ENCODE measurements at regions not wholly inside any gene's neighbourhood (a gene's known extent, or its start where the extent isn't known, plus 50 kb on each side); places are given as distances from the start of the nearest gene placed in this dataset.

- no peak for DNase-seq (ENCODE audit: low spot score)
- TF ChIP-seq, protein P1, sequence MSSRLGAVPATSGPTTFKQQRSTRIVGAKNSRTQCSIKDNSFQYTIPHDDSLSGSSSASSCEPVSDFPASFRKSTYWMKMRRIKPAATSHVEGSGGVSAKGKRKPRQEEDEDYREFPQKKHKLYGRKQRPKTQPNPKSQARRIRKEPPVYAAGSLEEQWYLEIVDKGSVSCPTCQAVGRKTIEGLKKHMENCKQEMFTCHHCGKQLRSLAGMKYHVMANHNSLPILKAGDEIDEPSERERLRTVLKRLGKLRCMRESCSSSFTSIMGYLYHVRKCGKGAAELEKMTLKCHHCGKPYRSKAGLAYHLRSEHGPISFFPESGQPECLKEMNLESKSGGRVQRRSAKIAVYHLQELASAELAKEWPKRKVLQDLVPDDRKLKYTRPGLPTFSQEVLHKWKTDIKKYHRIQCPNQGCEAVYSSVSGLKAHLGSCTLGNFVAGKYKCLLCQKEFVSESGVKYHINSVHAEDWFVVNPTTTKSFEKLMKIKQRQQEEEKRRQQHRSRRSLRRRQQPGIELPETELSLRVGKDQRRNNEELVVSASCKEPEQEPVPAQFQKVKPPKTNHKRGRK (CRISPR knock-in tag; IDR thresholded peaks at IDR 0.05; ENCODE audit: borderline replicate concordance): no peak
- TF ChIP-seq ZNF396 (CRISPR knock-in tag; IDR thresholded peaks at IDR 0.05; ENCODE audit: borderline replicate concordance) (no peak), MYBL2 (CRISPR knock-in tag; IDR thresholded peaks at IDR 0.05) (no peak), TP53 (CRISPR knock-in tag; IDR thresholded peaks at IDR 0.05) (no peak), RORB (CRISPR knock-in tag; IDR thresholded peaks at IDR 0.05) (no peak), ZNF671 (CRISPR knock-in tag; IDR thresholded peaks at IDR 0.05) (no peak), GTF2I (CRISPR knock-in tag; conservative IDR thresholded peaks at IDR 0.05) (no peak), NR1H2 (CRISPR knock-in tag; IDR thresholded peaks at IDR 0.05) (no peak), NFATC4 (CRISPR knock-in tag; IDR thresholded peaks at IDR 0.05) (no peak), ZNF423 (CRISPR knock-in tag; IDR thresholded peaks at IDR 0.05) (no peak), NR3C1 (CRISPR knock-in tag; conservative IDR thresholded peaks at IDR 0.05; ENCODE audit: low read depth) (no peak), KAT7 (CRISPR knock-in tag; IDR thresholded peaks at IDR 0.05; ENCODE audit: borderline replicate concordance) (no peak)
- TF ChIP-seq, protein P2, sequence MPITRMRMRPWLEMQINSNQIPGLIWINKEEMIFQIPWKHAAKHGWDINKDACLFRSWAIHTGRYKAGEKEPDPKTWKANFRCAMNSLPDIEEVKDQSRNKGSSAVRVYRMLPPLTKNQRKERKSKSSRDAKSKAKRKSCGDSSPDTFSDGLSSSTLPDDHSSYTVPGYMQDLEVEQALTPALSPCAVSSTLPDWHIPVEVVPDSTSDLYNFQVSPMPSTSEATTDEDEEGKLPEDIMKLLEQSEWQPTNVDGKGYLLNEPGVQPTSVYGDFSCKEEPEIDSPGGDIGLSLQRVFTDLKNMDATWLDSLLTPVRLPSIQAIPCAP (CRISPR knock-in tag; IDR thresholded peaks at IDR 0.05): no peak
- TF ChIP-seq, protein P3, sequence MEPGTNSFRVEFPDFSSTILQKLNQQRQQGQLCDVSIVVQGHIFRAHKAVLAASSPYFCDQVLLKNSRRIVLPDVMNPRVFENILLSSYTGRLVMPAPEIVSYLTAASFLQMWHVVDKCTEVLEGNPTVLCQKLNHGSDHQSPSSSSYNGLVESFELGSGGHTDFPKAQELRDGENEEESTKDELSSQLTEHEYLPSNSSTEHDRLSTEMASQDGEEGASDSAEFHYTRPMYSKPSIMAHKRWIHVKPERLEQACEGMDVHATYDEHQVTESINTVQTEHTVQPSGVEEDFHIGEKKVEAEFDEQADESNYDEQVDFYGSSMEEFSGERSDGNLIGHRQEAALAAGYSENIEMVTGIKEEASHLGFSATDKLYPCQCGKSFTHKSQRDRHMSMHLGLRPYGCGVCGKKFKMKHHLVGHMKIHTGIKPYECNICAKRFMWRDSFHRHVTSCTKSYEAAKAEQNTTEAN (CRISPR knock-in tag; IDR thresholded peaks at IDR 0.05): no peak
- TF ChIP-seq, protein P4, sequence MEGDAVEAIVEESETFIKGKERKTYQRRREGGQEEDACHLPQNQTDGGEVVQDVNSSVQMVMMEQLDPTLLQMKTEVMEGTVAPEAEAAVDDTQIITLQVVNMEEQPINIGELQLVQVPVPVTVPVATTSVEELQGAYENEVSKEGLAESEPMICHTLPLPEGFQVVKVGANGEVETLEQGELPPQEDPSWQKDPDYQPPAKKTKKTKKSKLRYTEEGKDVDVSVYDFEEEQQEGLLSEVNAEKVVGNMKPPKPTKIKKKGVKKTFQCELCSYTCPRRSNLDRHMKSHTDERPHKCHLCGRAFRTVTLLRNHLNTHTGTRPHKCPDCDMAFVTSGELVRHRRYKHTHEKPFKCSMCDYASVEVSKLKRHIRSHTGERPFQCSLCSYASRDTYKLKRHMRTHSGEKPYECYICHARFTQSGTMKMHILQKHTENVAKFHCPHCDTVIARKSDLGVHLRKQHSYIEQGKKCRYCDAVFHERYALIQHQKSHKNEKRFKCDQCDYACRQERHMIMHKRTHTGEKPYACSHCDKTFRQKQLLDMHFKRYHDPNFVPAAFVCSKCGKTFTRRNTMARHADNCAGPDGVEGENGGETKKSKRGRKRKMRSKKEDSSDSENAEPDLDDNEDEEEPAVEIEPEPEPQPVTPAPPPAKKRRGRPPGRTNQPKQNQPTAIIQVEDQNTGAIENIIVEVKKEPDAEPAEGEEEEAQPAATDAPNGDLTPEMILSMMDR (IDR thresholded peaks at IDR 0.05): no peak
- CTCF ChIA-PET: interaction anchor here (1.2 to 2.5 kb wide), 4 partner anchors 8 to 267 kb away, joined by 4 to 8 read pairs (median 6); no protein-coding TSS in a partner anchor
- Mint-ChIP-seq H3K36me3 (no peaks in the 10 kb centered on the region), H3K27ac (peak overlapping the region; percentile 17; the same call in 1 of the 2 replicates), H3K27me3 (ENCODE audit: low read depth) (no peaks in the 10 kb centered on the region; the same call in 1 of the 2 replicates), H3K4me1 (peaks cover 30% of the 10 kb centered on the region), H3K4me3 (no peak overlapping the region), H3K9me3 (no peaks in the 10 kb centered on the region)
- ATAC-seq: peak; percentile 72
- POLR2A ChIA-PET: interaction anchor here (0.9 kb wide), 1 partner anchor 80 kb away, joined by 4 read pairs; no protein-coding TSS in a partner anchor
These were observed 75.9 kb upstream of the NUP50 start for GRCh38 chr22:45087802-45088201.

DNA sequence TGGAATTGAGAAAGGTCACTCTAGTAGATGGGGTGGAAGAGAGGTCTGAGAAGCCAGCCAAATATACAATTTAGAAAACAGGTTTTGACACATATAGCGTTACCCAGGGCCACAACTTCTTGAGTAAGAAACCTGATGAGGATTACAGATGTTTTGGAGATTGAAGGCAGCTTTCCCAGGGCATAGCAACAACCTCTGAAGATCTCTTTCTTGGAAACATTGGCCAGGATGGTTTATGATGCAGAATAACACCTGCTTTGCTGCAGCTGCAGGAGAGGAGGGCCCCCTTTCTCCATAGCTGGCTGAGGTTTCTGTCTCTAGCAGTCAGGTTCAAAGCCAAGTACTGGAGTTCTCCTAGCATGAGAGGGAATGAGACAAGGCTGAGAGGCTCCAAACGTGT lies 75.1 kb upstream of the NUP50 start:
- Mint-ChIP-seq H3K9me3 (no peaks in the 10 kb centered on the region), H3K4me1 (peaks cover 27% of the 10 kb centered on the region), H3K4me3 (no peak overlapping the region), H3K27ac (no peak overlapping the region), H3K36me3 (no peaks in the 10 kb centered on the region), H3K27me3 (ENCODE audit: low read depth) (no peaks in the 10 kb centered on the region; the same call in 1 of the 2 replicates)
- POLR2A ChIA-PET: no interaction called here
- DNase-seq (ENCODE audit: low spot score) (no peak), ATAC-seq (no peak)
- TF ChIP-seq, protein P5, sequence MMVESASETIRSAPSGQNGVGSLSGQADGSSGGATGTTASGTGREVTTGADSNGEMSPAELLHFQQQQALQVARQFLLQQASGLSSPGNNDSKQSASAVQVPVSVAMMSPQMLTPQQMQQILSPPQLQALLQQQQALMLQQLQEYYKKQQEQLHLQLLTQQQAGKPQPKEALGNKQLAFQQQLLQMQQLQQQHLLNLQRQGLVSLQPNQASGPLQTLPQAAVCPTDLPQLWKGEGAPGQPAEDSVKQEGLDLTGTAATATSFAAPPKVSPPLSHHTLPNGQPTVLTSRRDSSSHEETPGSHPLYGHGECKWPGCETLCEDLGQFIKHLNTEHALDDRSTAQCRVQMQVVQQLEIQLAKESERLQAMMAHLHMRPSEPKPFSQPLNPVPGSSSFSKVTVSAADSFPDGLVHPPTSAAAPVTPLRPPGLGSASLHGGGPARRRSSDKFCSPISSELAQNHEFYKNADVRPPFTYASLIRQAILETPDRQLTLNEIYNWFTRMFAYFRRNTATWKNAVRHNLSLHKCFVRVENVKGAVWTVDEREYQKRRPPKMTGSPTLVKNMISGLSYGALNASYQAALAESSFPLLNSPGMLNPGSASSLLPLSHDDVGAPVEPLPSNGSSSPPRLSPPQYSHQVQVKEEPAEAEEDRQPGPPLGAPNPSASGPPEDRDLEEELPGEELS (CRISPR knock-in tag; IDR thresholded peaks at IDR 0.05): no peak
- TF ChIP-seq, protein P2 (CRISPR knock-in tag; IDR thresholded peaks at IDR 0.05): no peak
- TF ChIP-seq SMAD4 (CRISPR knock-in tag; IDR thresholded peaks at IDR 0.05) (no peak), RORB (CRISPR knock-in tag; IDR thresholded peaks at IDR 0.05) (no peak), NR2C2 (CRISPR knock-in tag; IDR thresholded peaks at IDR 0.05) (no peak)
- TF ChIP-seq, protein P6, sequence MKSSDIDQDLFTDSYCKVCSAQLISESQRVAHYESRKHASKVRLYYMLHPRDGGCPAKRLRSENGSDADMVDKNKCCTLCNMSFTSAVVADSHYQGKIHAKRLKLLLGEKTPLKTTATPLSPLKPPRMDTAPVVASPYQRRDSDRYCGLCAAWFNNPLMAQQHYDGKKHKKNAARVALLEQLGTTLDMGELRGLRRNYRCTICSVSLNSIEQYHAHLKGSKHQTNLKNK (CRISPR knock-in tag; IDR thresholded peaks at IDR 0.05): no peak
- CTCF ChIA-PET: interaction anchor here (1.2 to 2.5 kb wide), 2 partner anchors 77 to 268 kb away, joined by 4 to 7 read pairs; no protein-coding TSS in a partner anchor
